ENCODE measurements at regions not wholly inside any gene's neighbourhood (a gene's known extent, or its start where the extent isn't known, plus 50 kb on each side); places are given as distances from the start of the nearest gene placed in this dataset.

DNA sequence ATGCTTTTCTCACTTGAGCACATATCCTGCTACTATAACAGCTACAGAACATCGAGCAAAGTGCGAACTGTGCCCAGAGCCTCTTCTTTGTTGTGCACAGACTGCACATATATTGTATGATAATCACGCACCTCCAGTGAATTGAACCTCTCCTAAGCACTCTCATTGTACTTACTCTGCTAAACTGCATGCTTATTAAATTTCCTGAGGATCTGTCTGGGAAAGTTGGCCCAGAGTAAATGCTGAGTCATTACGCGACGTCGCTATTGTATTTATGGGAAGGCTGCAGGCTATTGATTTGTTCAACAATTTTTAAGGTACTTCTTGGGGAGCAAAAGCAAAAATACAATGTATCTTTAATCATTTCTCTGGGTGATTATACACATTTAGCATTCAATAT, 399.6 kb upstream of the DSEL start:
- TF ChIP-seq, protein P1, sequence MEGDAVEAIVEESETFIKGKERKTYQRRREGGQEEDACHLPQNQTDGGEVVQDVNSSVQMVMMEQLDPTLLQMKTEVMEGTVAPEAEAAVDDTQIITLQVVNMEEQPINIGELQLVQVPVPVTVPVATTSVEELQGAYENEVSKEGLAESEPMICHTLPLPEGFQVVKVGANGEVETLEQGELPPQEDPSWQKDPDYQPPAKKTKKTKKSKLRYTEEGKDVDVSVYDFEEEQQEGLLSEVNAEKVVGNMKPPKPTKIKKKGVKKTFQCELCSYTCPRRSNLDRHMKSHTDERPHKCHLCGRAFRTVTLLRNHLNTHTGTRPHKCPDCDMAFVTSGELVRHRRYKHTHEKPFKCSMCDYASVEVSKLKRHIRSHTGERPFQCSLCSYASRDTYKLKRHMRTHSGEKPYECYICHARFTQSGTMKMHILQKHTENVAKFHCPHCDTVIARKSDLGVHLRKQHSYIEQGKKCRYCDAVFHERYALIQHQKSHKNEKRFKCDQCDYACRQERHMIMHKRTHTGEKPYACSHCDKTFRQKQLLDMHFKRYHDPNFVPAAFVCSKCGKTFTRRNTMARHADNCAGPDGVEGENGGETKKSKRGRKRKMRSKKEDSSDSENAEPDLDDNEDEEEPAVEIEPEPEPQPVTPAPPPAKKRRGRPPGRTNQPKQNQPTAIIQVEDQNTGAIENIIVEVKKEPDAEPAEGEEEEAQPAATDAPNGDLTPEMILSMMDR (IDR thresholded peaks at IDR 0.05; ENCODE audit: poor library complexity): no peak
- no peak for TF ChIP-seq EZH2 (IDR thresholded peaks at IDR 0.05; ENCODE audit: borderline replicate concordance)
- no peak for TF ChIP-seq EZH2phosphoT487 (IDR thresholded peaks at IDR 0.05; ENCODE audit: low read depth, severe bottlenecking, unreplicated experiment)

Measured in hepatocyte (in vitro differentiated cells).